ENCODE measurements at regions not wholly inside any gene's neighbourhood (a gene's known extent, or its start where the extent isn't known, plus 50 kb on each side); places are given as distances from the start of the nearest gene placed in this dataset.

DNA sequence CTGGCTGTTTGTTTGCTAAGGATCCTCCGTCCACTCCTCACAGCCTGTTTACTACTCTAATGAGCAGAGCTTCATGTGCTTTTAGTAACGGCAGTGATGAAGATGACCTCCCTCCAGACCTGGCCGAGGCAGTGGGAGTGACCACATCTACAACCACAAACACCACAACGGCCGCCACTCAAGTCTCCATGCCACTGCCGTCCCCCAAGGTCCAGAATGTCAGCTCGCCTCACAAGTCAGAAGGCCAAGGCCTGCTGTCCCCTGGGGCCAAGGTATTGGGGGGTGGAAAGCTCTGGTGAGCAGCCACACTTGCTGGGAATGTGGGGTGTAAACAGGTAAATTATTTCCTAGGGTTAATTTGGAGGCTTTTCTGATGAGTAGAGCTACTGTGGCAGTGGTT is 926.4 kb downstream of the IPMK start:
- Mint-ChIP-seq H3K27ac (no peak overlapping the region), H3K4me1 (no peaks in the 10 kb centered on the region), H3K4me3 (no peak overlapping the region), H3K9me3 (peaks cover 50% of the 10 kb centered on the region), H3K36me3 (ENCODE audit: low read depth) (peaks cover 37% of the 10 kb centered on the region), H3K27me3 (ENCODE audit: insufficient read depth, low read depth, poor library complexity) (peaks cover 1% of the 10 kb centered on the region)
- no peak for ATAC-seq
- Histone ChIP-seq H3K4me2 (no peak overlapping the region), H2AFZ (no peak overlapping the region), H3K36me3 (ENCODE audit: insufficient read depth) (peaks cover 14% of the 10 kb centered on the region), H3F3A (replicated peaks; ENCODE audit: low read depth) (no peaks in the 10 kb centered on the region), H4K20me1 (replicated peaks; ENCODE audit: insufficient read depth) (no peaks in the 10 kb centered on the region), H3K9me2 (ENCODE audit: insufficient read depth) (0 out of 2 replicates have a peak, but pooled peaks cover 5% of the 10 kb centered on the region), H3K27ac (ENCODE audit: low read depth) (no peak overlapping the region), H3K4me3 (no peak overlapping the region), H3K4me1 (ENCODE audit: insufficient read depth) (no peaks in the 10 kb centered on the region), H3K27me3 (ENCODE audit: insufficient read depth) (no peaks in the 10 kb centered on the region), H3K79me2 (replicated peaks; ENCODE audit: insufficient read depth) (no peaks in the 10 kb centered on the region)
- no peak for TF ChIP-seq ZNF331 (CRISPR knock-in tag; IDR thresholded peaks at IDR 0.05; ENCODE audit: low read depth)
- no peak for DNase-seq (ENCODE audit: low spot score)

DNA sequence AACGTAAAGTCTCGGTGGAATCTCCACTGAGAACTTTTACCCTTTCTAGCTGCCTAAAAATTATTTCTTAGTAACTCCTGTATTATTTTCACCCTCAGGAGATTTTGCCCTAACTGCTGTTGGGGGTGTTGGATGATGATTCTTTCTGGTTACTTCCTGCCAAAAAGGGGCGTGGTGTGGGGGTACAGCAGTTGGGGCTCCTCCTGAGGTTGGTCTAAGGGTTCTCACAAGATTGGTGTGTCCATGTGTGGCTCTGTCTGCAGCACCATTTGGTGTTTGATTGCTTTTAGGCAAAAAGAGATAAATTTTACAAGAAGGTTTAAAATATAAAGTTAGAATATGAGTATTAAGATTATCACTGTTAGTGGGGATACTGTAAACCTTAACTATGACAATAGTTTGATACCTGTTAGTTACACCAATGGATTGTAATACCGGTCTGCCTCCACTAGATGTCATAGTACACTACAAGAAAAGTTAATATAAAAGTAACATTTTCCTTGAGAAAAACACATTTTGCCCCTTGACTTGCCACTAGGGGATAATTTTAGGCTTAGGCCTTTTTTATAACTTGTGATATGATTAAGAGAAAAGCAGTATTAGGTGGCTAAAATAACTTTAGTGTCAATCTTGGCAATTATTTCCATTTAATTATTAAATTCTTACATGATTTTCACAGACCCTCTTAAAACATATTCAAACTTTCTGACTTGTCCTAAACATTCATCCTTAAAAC is 928.7 kb downstream of the IPMK start:
- Mint-ChIP-seq H3K4me3 (no peak overlapping the region), H3K36me3 (ENCODE audit: low read depth) (peaks cover 18% of the 10 kb centered on the region; the same call in 2 of the 3 replicates), H3K27ac (no peak overlapping the region), H3K27me3 (ENCODE audit: insufficient read depth, low read depth, poor library complexity) (no peaks in the 10 kb centered on the region), H3K9me3 (peaks cover 31% of the 10 kb centered on the region), H3K4me1 (no peaks in the 10 kb centered on the region)
- Histone ChIP-seq H3K27ac (ENCODE audit: low read depth) (no peak overlapping the region), H2AFZ (no peak overlapping the region), H3K4me3 (no peak overlapping the region), H3K36me3 (ENCODE audit: insufficient read depth) (peaks cover 8% of the 10 kb centered on the region), H3K4me1 (ENCODE audit: insufficient read depth) (no peaks in the 10 kb centered on the region), H3K27me3 (ENCODE audit: insufficient read depth) (no peaks in the 10 kb centered on the region), H3F3A (replicated peaks; ENCODE audit: low read depth) (no peaks in the 10 kb centered on the region), H3K79me2 (replicated peaks; ENCODE audit: insufficient read depth) (no peaks in the 10 kb centered on the region), H3K4me2 (no peak overlapping the region), H4K20me1 (replicated peaks; ENCODE audit: insufficient read depth) (no peaks in the 10 kb centered on the region), H3K9me2 (ENCODE audit: insufficient read depth) (no peaks in the 10 kb centered on the region)
- DNase-seq (ENCODE audit: low spot score) = peak; percentile 84
- peak; percentile 61 for ATAC-seq
- TF ChIP-seq, protein P1, sequence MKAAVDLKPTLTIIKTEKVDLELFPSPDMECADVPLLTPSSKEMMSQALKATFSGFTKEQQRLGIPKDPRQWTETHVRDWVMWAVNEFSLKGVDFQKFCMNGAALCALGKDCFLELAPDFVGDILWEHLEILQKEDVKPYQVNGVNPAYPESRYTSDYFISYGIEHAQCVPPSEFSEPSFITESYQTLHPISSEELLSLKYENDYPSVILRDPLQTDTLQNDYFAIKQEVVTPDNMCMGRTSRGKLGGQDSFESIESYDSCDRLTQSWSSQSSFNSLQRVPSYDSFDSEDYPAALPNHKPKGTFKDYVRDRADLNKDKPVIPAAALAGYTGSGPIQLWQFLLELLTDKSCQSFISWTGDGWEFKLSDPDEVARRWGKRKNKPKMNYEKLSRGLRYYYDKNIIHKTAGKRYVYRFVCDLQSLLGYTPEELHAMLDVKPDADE (IDR thresholded peaks at IDR 0.05) = no peak
- TF ChIP-seq CTCF (conservative IDR thresholded peaks at IDR 0.05; ENCODE audit: low read depth in 2 of 2) = peak; percentile 63 to 85

DNA sequence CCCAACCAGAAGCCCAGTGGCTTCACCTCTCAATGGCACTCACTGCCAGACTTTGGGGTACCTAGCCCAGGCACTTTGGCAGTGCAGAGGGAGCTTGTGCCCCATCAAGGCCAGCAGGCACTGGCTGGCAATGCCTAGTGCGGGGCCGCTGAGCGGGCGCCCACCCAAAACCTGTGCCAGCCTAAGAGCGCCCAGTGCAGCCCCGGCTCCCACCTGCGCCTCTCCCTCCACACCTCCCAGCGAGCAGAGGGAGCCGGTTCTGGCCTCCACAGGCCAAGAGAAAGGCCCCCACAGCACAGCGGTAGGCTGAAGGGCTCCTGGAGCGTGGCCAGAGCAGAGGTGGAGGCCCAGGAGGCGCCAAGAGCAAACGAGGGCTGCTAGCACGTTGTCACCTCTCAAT is 930.8 kb downstream of the IPMK start:
- H3K27me3 Mint-ChIP-seq (ENCODE audit: insufficient read depth, low read depth, poor library complexity) = no peaks in the 10 kb centered on the region
- no peaks in the 10 kb centered on the region; the same call in 2 of the 3 replicates for H3K36me3 Mint-ChIP-seq (ENCODE audit: low read depth)
- Histone ChIP-seq H3K4me1 (ENCODE audit: insufficient read depth) (no peaks in the 10 kb centered on the region), H3K4me2 (no peak overlapping the region), H3K79me2 (replicated peaks; ENCODE audit: insufficient read depth) (no peaks in the 10 kb centered on the region), H3K36me3 (ENCODE audit: insufficient read depth) (no peaks in the 10 kb centered on the region), H3K27me3 (ENCODE audit: insufficient read depth) (no peaks in the 10 kb centered on the region), H3K4me3 (no peak overlapping the region), H3F3A (replicated peaks; ENCODE audit: low read depth) (no peaks in the 10 kb centered on the region), H2AFZ (no peak overlapping the region), H4K20me1 (replicated peaks; ENCODE audit: insufficient read depth) (no peaks in the 10 kb centered on the region), H3K9me2 (ENCODE audit: insufficient read depth) (no peaks in the 10 kb centered on the region), H3K27ac (ENCODE audit: low read depth) (no peak overlapping the region)
- ATAC-seq = no peak
- no peak overlapping the region for H3K27ac Mint-ChIP-seq
- no peak for TF ChIP-seq ZNF114 (CRISPR knock-in tag; IDR thresholded peaks at IDR 0.05)
- TF ChIP-seq ZNF331 (CRISPR knock-in tag; IDR thresholded peaks at IDR 0.05; ENCODE audit: low read depth) = no peak
- no peak for DNase-seq (ENCODE audit: low spot score)
- H3K4me3 Mint-ChIP-seq = no peak overlapping the region
- H3K4me1 Mint-ChIP-seq = no peaks in the 10 kb centered on the region
- peaks cover 10% of the 10 kb centered on the region; the same call in 2 of the 3 replicates for H3K9me3 Mint-ChIP-seq
